Hepatocyte (in vitro differentiated cells): ENCODE measurements at regions not wholly inside any gene's neighbourhood (a gene's known extent, or its start where the extent isn't known, plus 50 kb on each side); places are given as distances from the start of the nearest gene placed in this dataset.

Experiments
- CTCF ChIP-seq: fragments of 200-600 bp; sonication (generic); IDR thresholded peaks from 2 replicates; pipeline ENCODE4 v1.5.1; 2016; ENCODE audit warnings: antibody characterized with exemption, mild to moderate bottlenecking; ENCODE audit not compliant: poor library complexity
- EZH2 ChIP-seq: fragments of 200-600 bp; sonication (generic); IDR thresholded peaks from 2 replicates; pipeline ENCODE4 v1.6.1; 2016; ENCODE audit warnings: antibody characterized with exemption, mild to moderate bottlenecking, borderline replicate concordance
- EZH2phosphoT487 ChIP-seq: fragments of 200-600 bp; sonication (generic); IDR thresholded peaks from one replicate; pipeline ENCODE4 v1.6.1; 2018; ENCODE audit warnings: antibody characterized with exemption, mild to moderate bottlenecking, low read depth, moderate library complexity; ENCODE audit not compliant: unreplicated experiment, severe bottlenecking

DNA sequence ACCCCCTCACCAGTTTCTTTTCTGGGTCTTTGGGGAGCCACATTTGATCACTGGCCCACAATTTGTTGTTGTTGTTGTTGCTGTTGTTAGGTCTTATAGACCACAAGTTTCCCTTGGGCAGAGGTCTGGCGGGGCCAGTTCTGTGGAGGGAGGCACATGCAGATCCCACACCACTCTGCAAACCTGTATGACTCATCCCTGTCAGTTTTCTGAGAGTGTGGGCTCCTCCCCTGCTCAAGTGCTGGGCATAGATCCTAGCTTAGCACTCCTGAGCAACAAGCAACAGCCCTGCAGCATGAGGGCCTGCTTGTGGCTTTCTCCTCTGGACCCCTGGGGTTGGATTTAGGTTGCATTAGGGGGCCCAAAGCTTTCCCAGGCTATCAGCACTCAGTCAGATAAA lies 411.1 kb upstream of the HTR1E start:
- TF ChIP-seq CTCF (no peak), EZH2 (no peak), EZH2phosphoT487 (no peak)
